ENCODE measurements at regions not wholly inside any gene's neighbourhood (a gene's known extent, or its start where the extent isn't known, plus 50 kb on each side); places are given as distances from the start of the nearest gene placed in this dataset.

DNA sequence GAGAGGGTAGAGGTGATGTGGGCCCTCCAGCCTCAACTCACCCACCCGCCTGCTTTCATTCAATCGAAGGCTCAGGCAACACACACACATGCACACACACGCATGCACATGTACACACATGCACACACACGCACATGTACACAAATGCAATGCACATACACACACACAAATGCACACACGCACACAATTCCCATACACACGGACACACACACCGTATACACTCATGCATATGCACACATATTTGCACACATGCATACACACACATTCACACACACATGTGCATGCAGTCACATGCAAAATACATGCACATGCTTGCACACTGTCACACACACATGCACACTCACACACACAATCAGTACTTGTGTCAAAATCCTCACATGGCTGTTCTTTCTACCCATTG, 55.9 kb upstream of the SPACA7 start:
- no peak for TF ChIP-seq EP300 (IDR thresholded peaks at IDR 0.05)
- TF ChIP-seq POLR2A (IDR thresholded peaks at IDR 0.05): no peak
- TF ChIP-seq, protein P1, sequence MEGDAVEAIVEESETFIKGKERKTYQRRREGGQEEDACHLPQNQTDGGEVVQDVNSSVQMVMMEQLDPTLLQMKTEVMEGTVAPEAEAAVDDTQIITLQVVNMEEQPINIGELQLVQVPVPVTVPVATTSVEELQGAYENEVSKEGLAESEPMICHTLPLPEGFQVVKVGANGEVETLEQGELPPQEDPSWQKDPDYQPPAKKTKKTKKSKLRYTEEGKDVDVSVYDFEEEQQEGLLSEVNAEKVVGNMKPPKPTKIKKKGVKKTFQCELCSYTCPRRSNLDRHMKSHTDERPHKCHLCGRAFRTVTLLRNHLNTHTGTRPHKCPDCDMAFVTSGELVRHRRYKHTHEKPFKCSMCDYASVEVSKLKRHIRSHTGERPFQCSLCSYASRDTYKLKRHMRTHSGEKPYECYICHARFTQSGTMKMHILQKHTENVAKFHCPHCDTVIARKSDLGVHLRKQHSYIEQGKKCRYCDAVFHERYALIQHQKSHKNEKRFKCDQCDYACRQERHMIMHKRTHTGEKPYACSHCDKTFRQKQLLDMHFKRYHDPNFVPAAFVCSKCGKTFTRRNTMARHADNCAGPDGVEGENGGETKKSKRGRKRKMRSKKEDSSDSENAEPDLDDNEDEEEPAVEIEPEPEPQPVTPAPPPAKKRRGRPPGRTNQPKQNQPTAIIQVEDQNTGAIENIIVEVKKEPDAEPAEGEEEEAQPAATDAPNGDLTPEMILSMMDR (IDR thresholded peaks at IDR 0.05): no peak
- no peak overlapping the region for H3K27ac ChIP-seq
- no peaks in the 10 kb centered on the region for H3K27me3 ChIP-seq
- no peak overlapping the region for H3K4me3 ChIP-seq
- no peak for DNase-seq (ENCODE audit: low spot score in 2 of 2)
- H3K4me1 ChIP-seq: no peaks in the 10 kb centered on the region
- no peaks in the 10 kb centered on the region for H3K36me3 ChIP-seq
- WGBS, 2 donors: 90 to 93% methylated on average over 7 of the region's 7 CpGs
- peaks cover 0 to 20% (median 0%) of the 10 kb centered on the region in 4 donors for H3K9me3 ChIP-seq

GRCh38 chr13:112322557-112322956, 53.6 kb upstream of the SPACA7 start:
- WGBS, 2 donors: 87 to 92% methylated on average over 12 of the region's 12 CpGs
- H3K36me3 ChIP-seq: no peaks in the 10 kb centered on the region
- TF ChIP-seq, protein P1 (IDR thresholded peaks at IDR 0.05): no peak
- TF ChIP-seq POLR2A (IDR thresholded peaks at IDR 0.05): no peak
- TF ChIP-seq EP300 (IDR thresholded peaks at IDR 0.05): no peak
- peaks cover 0 to 9% (median 0%) of the 10 kb centered on the region in 4 donors for H3K9me3 ChIP-seq
- no peak for DNase-seq (ENCODE audit: low spot score in 2 of 2)
- H3K4me1 ChIP-seq: no peaks in the 10 kb centered on the region
- H3K27me3 ChIP-seq: no peaks in the 10 kb centered on the region
- no peak overlapping the region for H3K4me3 ChIP-seq
- no peak overlapping the region for H3K27ac ChIP-seq

- Histone ChIP-seq H3K27me3 (no peaks in the 10 kb centered on the region), H3K9me3 (peaks cover 0 to 2% (median 0%) of the 10 kb centered on the region in 4 donors), H3K27ac (no peak overlapping the region), H3K4me3 (no peak overlapping the region), H3K4me1 (no peaks in the 10 kb centered on the region), H3K36me3 (no peaks in the 10 kb centered on the region)
- 46 to 52% methylated on average over 14 to 16 of the region's 16 CpGs for WGBS, 2 donors
- no peak for DNase-seq (ENCODE audit: low spot score in 2 of 2)
- TF ChIP-seq, protein P1 (IDR thresholded peaks at IDR 0.05): no peak
- TF ChIP-seq POLR2A (IDR thresholded peaks at IDR 0.05): no peak
- TF ChIP-seq EP300 (IDR thresholded peaks at IDR 0.05): no peak
These were observed 52.0 kb upstream of the SPACA7 start for GRCh38 chr13:112324116-112324515.

DNA sequence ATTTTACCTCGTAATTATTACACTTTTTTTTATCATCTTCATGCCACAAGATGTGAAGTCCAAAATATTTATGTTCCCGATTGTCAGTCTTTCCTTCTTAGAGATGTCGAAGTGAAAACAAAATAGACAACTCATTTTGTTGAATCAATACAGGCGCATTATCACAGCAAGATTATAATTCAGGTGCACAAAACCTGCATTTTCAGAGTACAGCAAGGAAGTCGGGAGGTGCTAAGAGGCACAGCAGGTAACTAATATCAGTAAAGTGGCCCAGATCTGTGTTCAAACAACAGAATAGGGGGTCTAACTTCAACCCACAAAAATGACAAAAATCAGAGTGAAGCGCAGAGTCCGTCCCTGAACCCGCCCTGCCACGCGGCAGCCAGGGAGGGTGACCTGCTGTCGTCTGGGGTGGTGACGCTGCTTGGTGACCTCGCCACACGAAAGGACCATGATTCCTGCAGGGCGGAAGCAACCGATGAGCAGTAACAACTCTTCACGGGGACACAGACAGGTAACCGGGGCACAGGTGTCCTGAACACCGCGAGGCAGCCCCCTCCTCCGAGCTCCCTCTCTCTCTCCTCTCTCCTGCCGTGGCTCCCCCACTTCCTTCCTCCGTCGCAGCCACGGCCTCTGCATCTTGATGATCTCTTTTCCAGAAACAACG, 50.9 kb upstream of the SPACA7 start:
- TF ChIP-seq EP300 (IDR thresholded peaks at IDR 0.05) (no peak), POLR2A (IDR thresholded peaks at IDR 0.05) (no peak)
- TF ChIP-seq, protein P1 (IDR thresholded peaks at IDR 0.05): no peak
- Histone ChIP-seq H3K36me3 (no peaks in the 10 kb centered on the region), H3K27ac (no peak overlapping the region), H3K27me3 (no peaks in the 10 kb centered on the region), H3K9me3 (peaks cover 0 to 8% (median 0%) of the 10 kb centered on the region in 4 donors), H3K4me3 (no peak overlapping the region), H3K4me1 (no peaks in the 10 kb centered on the region)
- WGBS, 2 donors: 64 to 74% methylated on average over 26 of the region's 26 CpGs
- no peak for DNase-seq (ENCODE audit: low spot score in 2 of 2)

- H3K9me3 ChIP-seq: peaks cover 0 to 10% (median 0%) of the 10 kb centered on the region in 4 donors
- TF ChIP-seq EP300 (IDR thresholded peaks at IDR 0.05) (no peak), POLR2A (IDR thresholded peaks at IDR 0.05) (no peak)
- TF ChIP-seq, protein P1 (IDR thresholded peaks at IDR 0.05): no peak
- no peak overlapping the region for H3K4me3 ChIP-seq
- no peaks in the 10 kb centered on the region for H3K36me3 ChIP-seq
- H3K4me1 ChIP-seq: peaks cover 0 to 5% (median 0%) of the 10 kb centered on the region in 4 donors
- H3K27me3 ChIP-seq: peaks cover 0 to 8% of the 10 kb centered on the region in 2 donors
- H3K27ac ChIP-seq: no peak overlapping the region
- DNase-seq (ENCODE audit: low spot score in 2 of 2): no peak
- 58 to 64% methylated on average over 21 to 26 of the region's 26 CpGs for WGBS, 2 donors
These were observed 50.1 kb upstream of the SPACA7 start for GRCh38 chr13:112325920-112326645.
